ENCODE measurements at regions not wholly inside any gene's neighbourhood (a gene's known extent, or its start where the extent isn't known, plus 50 kb on each side); places are given as distances from the start of the nearest gene placed in this dataset.
"Not testable (repeated sequence)": the region's sequence is repeated elsewhere in the genome, so short reads cannot be mapped to it uniquely, and the experiment has no call there.

DNA sequence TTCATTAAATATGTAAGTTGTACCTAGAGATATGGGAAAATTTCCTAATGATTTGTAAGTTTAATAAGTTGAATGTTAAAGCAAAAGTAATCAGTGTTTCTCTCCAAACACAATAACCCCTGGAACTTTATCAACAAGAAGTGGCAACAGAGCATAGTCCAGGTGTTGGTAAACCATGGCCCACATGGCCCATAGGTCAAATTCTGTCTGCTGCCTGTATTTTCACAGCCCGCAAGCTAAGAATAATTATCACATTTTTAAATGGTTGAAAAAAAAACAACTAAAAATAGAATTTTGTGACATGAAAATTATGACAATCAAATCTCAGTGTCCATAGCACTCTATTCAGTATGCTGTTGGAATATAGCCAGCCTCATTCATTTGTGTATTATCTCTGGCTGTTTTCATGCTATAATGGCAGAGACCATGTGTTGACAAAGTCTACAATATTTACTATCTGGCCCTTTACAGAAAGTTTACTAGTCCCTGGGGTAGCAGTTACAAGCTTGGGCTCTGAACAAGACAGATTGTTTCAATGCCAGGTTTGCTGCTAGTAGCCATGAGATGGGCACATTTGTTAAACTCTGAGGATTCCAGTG, 395.8 kb downstream of the GASK1B start:
- no peak for DNase-seq

DNA sequence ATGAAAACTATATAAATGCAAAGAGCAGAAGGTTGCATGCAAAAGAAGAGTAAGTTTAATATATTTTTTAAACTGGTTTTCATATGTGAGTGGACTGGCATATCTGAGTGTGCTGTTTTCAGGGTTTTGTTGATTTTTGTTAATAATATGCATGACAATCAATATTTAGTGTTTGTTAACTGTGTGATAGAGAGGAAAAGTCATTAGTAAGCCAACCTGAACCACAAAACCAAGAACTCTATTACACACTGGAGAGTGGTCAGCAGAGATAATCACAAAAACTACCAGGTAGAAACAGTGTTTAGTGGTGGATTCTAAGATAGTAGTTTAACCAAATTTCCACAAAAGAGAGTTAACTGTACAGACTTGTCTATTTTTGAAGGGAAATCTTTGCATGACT, 396.9 kb downstream of the GASK1B start:
- DNase-seq, result no peak

- no peak for DNase-seq
These were observed 399.9 kb downstream of the GASK1B start for GRCh38 chr4:157772907-157773306.

DNA sequence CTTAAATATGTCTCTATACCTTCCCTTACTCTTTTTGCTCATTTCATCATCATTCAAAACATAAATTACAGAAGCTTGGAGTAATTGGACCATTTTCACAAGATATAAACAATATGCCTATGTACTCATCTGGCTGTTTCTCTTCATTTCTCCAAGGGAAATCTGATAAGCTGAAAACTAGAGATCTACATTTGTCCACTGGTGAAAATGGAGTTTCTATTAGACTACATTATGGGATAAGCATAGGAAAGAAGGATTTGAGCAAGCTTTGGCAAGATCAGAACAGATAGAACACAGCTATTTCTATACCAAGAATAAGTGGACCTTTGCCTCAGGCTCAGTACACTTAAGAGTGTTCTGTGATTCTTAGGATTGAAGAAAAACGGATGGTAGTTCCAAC, 404.4 kb downstream of the GASK1B start:
- no peak for DNase-seq

GRCh38 chr4:157763490-157763889, 409.3 kb downstream of the GASK1B start:
- no peak for DNase-seq

DNA sequence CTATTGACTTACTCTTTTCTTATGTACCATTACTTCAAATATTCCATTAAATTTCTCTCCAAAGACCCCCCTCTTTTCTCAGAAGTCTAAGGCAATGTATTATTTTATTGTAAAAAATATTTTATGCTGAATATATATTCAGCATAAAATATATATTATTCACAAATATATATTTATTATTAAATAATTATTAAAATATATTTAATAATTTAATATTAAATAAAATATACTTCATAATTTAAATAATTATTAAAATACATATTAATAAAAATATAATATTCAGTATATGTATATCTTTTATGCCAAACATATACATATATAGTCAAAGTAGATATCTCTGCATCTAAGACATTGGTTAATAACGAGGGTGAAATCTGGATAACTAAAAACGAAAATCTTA, 418.4 kb downstream of the GASK1B start:
- no peak for DNase-seq

DNA sequence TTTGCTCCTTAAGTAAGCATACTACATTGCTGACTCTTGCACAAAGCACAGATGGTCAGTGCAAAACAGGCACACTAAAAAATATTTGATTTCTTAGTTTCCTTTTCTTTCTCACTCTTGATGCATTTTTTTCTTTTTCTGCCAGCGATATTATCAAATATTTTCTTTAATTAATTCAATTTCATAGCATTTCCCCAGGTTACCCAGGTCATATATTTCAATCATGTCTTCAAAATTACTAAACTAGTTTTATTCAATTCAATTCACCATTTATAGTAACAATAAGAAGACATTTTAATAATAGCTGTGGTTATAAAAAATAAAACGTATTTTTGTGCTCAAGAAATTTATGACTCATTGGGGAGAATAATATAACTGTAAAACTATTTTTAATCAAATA, 421.2 kb downstream of the GASK1B start:
- DNase-seq, result no peak

- DNase-seq, result no peak
These were observed 431.2 kb downstream of the GASK1B start for GRCh38 chr4:157741642-157742041.

DNA sequence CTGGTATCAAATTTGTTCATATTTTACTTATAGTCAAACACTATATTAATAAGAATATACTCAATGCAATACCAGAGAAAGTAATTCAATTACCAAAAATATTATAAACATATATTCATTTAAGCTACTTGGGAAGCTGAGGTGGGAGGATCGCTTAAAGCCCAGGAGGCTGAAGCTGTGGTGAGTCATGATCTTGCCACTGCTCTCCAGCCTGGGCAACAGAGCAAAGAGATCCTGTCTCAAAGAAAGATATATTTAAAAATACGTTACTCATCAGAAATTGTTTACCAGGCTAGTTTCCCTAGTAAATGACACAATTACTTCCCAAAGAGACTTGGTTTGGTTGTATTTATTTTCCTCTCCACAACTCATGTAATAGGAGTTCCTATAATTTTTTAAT, 433.6 kb downstream of the GASK1B start:
- DNase-seq, result no peak

- no peak for DNase-seq
These were observed 444.6 kb downstream of the GASK1B start for GRCh38 chr4:157728215-157728614.

GRCh38 chr4:157727163-157727562, 445.7 kb downstream of the GASK1B start:
- no peak for DNase-seq

DNA sequence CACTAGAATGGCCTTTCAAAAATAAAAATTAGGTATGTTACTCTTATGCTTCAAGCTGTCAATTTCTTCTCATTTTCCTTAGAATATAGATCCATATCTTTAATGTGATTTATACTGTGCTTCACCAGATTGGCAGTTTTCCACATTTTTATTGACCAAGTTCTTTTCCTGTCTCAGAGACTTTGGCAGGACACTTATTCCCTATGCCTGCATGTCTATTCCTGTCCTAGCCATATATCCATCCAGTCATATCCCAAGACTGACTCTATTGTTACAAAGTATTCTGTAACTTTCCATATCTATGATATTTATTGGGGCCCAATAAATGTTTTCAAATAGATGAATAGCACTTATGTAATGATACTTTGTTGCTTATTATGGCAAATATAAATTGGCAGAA, 450.7 kb downstream of the GASK1B start:
- DNase-seq, result no peak

GRCh38 chr4:157713342-157713741, 459.5 kb downstream of the GASK1B start:
- DNase-seq, result no peak

GRCh38 chr4:157706155-157706554, 466.7 kb downstream of the GASK1B start:
- no peak for DNase-seq

DNA sequence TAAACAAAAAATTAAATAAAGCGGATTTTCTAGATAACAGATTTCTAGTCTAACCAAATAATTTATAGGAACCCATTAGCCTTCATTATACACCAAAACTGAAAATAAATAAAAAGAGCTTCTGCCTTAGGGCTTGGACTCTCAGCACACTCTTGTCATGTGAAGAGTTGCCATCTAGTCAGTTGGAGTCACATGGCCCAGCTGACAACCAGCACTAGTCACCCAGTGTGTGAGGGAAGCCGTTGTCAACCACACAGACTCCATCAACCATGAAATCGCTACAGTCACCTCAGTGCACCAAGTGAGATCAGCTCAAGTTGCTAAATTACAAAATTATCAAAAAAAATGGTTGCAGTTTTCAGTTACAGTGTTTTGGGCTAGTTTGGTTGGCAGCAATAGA, 470.0 kb downstream of the GASK1B start:
- DNase-seq, result no peak

DNA sequence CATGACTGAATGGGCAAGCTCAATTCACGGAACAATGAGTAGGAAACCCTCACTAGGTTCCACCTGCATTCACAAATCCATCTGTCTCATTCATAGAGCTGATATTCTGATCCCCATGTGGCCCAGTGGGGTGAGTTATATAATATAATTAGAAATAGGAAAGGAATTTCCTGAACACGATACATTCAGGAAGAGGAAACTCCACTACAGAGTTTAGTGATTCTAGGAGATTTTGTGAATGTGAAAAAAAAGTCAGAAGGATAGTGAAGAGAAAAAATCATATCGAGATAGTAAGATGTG, 471.2 kb downstream of the GASK1B start:
- no peak for DNase-seq

DNA sequence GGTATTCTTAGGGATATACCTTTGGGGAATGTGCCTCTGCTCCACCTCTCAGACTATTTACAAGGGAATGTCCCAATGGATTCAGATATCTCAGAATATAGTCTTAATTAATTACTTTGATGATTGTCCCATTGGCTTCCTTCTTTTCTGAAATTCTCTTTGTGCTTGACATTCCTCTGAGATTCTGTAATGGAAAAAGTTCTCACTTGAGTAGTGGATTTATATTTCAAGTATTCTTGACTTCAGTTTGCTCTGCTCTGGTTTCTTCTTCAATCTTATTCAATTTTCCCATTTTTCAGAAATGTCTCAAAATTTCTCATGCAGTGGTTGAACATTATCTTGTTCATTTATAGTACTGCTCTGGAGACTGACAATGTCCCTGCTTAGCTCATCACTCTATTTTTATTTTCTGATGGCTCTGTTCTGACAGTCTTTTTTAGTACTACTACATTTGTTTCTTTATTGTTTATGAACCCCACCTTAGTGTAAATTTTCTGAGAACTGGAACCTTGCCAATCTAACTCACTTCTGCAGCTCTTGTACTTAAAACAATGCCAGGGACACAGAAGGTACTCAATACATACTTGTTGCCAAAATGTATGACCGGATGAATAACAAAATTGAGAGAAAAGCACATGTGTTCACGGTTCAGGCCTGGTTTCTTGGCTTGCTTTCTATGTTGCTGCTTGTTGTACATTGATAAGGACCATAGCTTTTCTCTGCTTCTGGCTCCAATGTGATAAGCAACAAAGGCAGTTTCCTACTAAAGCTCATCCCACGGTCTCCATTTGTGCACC, 471.7 kb downstream of the GASK1B start:
- no peak for DNase-seq

- no peak for DNase-seq
These were observed 468.9 kb downstream of the GRIA2 start for GRCh38 chr4:157689476-157689875.

DNA sequence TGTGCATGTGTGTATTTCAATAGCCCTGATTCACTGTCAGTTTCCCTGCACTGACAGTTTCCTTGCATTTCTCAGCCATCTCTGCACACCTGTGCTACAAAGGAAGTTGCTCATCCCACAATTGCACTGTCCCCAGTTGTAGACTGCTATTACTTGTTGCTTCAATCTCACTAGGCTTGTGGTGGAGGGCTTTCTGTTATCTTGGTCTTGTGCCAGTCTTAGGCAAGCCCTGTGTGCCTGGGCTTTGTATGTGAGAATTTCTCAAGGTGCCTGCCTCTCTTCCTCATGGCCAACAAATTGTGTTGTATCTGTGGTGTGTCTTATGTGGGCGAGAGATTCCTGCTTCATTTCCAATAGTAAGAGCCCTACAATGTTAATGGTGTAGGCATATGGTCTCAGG, 467.4 kb downstream of the GRIA2 start:
- DNase-seq, result no peak

DNA sequence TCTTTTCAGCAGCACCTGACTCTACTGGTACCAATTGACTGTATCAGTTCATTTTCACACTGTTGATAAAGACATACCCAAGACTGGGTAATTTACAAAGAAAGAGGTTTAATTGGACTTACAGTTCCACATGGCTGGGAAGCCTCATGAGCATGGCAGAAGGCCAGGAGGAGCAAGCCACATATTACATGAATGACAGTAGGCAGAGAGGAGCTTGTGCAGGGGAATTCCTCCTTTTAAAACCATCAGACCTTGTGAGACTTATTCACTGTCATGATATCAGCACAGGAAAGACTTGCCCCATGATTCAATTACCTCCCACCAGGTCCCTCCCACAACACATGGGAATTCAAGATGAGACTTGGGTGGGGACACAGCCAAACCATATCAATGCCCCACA, 458.8 kb downstream of the GRIA2 start:
- DNase-seq, result not testable (repeated sequence)

DNA sequence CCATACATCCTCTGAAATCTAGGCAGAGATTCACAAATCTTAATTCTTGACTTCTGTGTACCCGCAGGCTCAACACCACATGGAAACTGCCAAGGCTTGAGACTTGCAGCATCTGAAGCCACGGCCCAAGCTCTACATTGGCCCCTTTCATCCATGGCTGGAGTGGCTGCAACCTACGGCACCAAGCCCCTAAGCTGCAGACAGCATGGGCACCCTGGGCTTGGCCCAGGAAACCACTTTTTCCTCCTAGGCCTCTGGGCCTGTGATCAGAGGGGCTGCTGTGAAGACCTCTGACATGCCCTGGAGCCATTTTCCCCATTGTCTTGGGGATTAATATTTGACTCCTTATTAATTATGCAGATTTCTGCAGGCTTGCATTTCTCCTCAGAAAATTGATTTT, 457.9 kb downstream of the GRIA2 start:
- DNase-seq, result no peak

- DNase-seq, result no peak
These were observed 454.2 kb downstream of the GRIA2 start for GRCh38 chr4:157674699-157675098.

DNA sequence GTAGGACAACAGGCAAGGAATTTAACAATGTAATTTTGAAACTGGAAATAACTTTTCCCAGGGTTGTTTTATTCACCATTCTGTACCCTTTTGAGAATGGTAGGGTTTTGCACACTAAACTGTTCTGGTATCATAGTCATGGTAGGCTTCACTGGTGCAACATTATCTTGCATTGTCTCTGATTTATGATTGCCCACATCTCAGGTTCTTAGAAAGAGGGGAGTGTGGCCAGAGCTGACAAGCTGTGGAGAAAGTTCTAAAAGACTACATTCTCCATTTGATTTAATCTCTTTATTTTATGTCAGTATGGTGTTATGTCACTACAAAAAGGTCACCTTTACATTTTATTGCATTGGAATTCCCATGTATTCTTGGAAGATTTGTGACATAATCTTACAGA, 447.3 kb downstream of the GRIA2 start:
- DNase-seq, result no peak

GRCh38 chr4:157664726-157665125, 444.2 kb downstream of the GRIA2 start:
- no peak for DNase-seq
